Tibial artery (tissue), 4 donors: ENCODE measurements at regions not wholly inside any gene's neighbourhood (a gene's known extent, or its start where the extent isn't known, plus 50 kb on each side); places are given as distances from the start of the nearest gene placed in this dataset.

Experiments
- DNase-seq, 2 donors: peaks; one replicate each; pipeline ENCODE4 v3.0.0-alpha.2; 2019
- H3K27ac ChIP-seq, 2 donors: fragments of 200-600 bp; sonication (generic) in 1 of 2; 1 replicate in 1 of 2; 2 replicates in 1 of 2; pipeline ENCODE4 v1.5.1; 2018 to 2019; ENCODE audit warnings: mild to moderate bottlenecking in 1 of 2
- H3K27me3 ChIP-seq, 2 donors: fragments of 200-600 bp; sonication (generic) in 1 of 2; one replicate each; pipeline versions ENCODE4 v1.5.1 to v1.6.0; 2016 to 2019
- H3K36me3 ChIP-seq, 3 donors: fragments of 200-600 bp; sonication (generic) in 2 of 3; one replicate each; pipeline ENCODE4 v1.5.1; 2016 to 2019; ENCODE audit warnings: mild to moderate bottlenecking in 2 of 3
- H3K4me1 ChIP-seq, 4 donors: fragments of 200-600 bp; sonication (generic) in 2 of 4; 1 replicate in 3 of 4; 2 replicates in 1 of 4; pipeline ENCODE4 v1.5.1; 2016 to 2019
- H3K4me3 ChIP-seq, 2 donors: fragments of 200-600 bp; sonication (generic) in 1 of 2; 1 replicate in 1 of 2; 2 replicates in 1 of 2; pipeline ENCODE4 v1.5.1; 2018 to 2019; ENCODE audit warnings: mild to moderate bottlenecking in 2 of 2
- H3K9me3 ChIP-seq, 3 donors: fragments of 200-600 bp; sonication (generic) in 1 of 3; one replicate each; pipeline ENCODE4 v1.5.1; 2016 to 2019
- intact Hi-C: fragments of 100-400 bp; cut with DNase I; formaldehyde crosslinking; loops from one replicate; pipeline ENCODE4 v1.15.0; 2023; ENCODE audit warnings: low total_unique reads
- TF ChIP-seq, protein P1 (sequence below), 2 experiments: fragments of 200-600 bp in 1 of 2; fragments of 450-650 bp in 1 of 2; IDR thresholded peaks; one replicate each; pipeline ENCODE4 v1.5.1; 2017 to 2019; ENCODE audit warnings: antibody characterized with exemption in 2 of 2, mild to moderate bottlenecking in 1 of 2, moderate library complexity in 1 of 2

GRCh38 chr15:35723852-35724251 lies 177.9 kb upstream of the DPH6 start:
- TF ChIP-seq, protein P1, sequence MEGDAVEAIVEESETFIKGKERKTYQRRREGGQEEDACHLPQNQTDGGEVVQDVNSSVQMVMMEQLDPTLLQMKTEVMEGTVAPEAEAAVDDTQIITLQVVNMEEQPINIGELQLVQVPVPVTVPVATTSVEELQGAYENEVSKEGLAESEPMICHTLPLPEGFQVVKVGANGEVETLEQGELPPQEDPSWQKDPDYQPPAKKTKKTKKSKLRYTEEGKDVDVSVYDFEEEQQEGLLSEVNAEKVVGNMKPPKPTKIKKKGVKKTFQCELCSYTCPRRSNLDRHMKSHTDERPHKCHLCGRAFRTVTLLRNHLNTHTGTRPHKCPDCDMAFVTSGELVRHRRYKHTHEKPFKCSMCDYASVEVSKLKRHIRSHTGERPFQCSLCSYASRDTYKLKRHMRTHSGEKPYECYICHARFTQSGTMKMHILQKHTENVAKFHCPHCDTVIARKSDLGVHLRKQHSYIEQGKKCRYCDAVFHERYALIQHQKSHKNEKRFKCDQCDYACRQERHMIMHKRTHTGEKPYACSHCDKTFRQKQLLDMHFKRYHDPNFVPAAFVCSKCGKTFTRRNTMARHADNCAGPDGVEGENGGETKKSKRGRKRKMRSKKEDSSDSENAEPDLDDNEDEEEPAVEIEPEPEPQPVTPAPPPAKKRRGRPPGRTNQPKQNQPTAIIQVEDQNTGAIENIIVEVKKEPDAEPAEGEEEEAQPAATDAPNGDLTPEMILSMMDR (IDR thresholded peaks at IDR 0.05): no peak
- Histone ChIP-seq H3K27ac (no peak overlapping the region), H3K36me3 (no peaks in the 10 kb centered on the region), H3K4me3 (no peak overlapping the region), H3K4me1 (no peaks in the 10 kb centered on the region), H3K27me3 (no peaks in the 10 kb centered on the region), H3K9me3 (no peaks in the 10 kb centered on the region)
- no peak for DNase-seq
- intact Hi-C loops: no loop called here

GRCh38 chr15:35724626-35725025 lies 178.7 kb upstream of the DPH6 start:
- no peaks in the 10 kb centered on the region for H3K27me3 ChIP-seq
- H3K4me3 ChIP-seq: no peak overlapping the region
- no peaks in the 10 kb centered on the region for H3K4me1 ChIP-seq
- no peaks in the 10 kb centered on the region for H3K36me3 ChIP-seq
- H3K9me3 ChIP-seq: no peaks in the 10 kb centered on the region
- intact Hi-C loops: no loop called here
- no peak overlapping the region for H3K27ac ChIP-seq
- TF ChIP-seq, protein P1 (IDR thresholded peaks at IDR 0.05): no peak
- no peak for DNase-seq

DNA sequence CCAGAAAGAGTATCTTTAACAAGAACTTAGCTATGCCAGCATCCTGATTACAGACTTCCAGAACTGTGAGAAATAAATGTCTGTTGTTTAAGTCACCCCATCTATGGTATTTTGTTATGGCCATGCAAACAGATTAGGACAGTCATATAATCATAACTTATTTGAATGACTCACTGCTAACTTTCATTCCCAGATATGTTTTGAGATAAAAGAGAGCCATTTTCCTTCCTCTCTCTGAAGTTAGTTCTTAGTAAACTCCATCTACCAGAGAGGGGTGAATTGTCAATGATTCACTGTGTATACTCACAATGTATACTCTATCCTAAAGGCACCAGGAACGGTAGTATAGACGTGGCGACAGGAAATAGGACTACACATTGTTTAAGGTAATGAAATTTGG lies 179.4 kb upstream of the DPH6 start:
- TF ChIP-seq, protein P1 (IDR thresholded peaks at IDR 0.05): no peak
- intact Hi-C loops: no loop called here
- Histone ChIP-seq H3K4me3 (no peak overlapping the region), H3K27me3 (no peaks in the 10 kb centered on the region), H3K4me1 (no peaks in the 10 kb centered on the region), H3K36me3 (no peaks in the 10 kb centered on the region), H3K9me3 (no peaks in the 10 kb centered on the region), H3K27ac (no peak overlapping the region)
- DNase-seq: no peak

DNA sequence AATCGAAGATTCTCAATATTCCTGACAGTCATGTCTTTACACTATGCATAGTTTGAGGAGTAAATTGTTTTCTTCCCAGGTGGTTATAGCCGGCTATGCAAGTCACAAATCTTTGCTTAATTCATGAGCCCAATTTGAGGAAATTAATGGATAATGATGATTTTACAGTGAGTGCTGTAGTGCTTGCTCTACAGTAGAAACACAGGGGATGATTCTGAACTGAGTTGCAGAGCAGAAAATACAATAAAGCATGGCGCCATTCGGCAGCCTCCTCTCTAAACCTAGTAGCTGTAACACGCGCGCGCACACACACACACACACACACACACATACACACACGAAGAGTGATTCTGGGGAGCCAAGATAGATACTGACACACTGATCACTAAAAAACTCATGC lies 181.7 kb upstream of the DPH6 start:
- Histone ChIP-seq H3K4me1 (no peaks in the 10 kb centered on the region), H3K27me3 (no peaks in the 10 kb centered on the region), H3K36me3 (no peaks in the 10 kb centered on the region), H3K4me3 (no peak overlapping the region), H3K9me3 (no peaks in the 10 kb centered on the region), H3K27ac (no peak overlapping the region)
- DNase-seq: no peak
- TF ChIP-seq, protein P1 (IDR thresholded peaks at IDR 0.05): no peak
- intact Hi-C loops: no loop called here

DNA sequence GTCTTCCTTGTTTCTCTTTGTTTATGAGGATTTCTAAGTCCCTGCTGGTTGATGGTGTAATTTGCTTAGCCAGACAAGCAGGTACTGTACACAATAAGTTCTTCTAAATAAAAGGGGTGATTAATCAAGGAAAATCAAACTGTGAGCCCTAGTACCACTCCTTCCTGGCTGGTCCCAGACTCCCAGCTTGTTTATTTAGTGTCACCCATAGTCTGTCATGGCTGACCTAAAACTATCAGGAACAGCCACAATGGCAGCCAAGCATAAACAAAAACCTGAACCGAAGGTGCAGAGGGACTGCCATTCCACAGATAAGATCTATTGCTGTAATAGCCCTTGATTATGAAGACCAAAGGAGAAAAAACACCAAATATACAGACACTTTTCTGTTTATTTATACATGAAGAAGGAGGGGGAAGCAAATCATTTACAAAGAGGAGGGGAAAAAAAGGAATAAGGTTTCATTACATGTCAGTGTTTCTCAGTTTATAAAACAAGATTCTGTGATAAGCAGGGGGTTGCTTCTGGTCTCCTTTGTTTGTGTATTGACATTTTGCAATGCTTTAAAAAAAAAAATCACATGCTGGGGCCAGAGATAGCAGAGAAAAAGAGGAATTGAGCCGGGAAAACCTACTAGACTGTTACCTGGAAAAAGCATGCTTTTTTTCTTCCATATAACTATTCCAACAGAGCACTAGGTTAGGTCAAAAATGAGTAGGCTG lies 182.4 kb upstream of the DPH6 start:
- H3K4me3 ChIP-seq: no peak overlapping the region
- no peaks in the 10 kb centered on the region for H3K36me3 ChIP-seq
- H3K4me1 ChIP-seq: no peaks in the 10 kb centered on the region
- no peaks in the 10 kb centered on the region for H3K27me3 ChIP-seq
- TF ChIP-seq, protein P1 (IDR thresholded peaks at IDR 0.05): no peak
- H3K27ac ChIP-seq: no peak overlapping the region
- intact Hi-C loops: no loop called here
- H3K9me3 ChIP-seq: no peaks in the 10 kb centered on the region
- no peak for DNase-seq

DNA sequence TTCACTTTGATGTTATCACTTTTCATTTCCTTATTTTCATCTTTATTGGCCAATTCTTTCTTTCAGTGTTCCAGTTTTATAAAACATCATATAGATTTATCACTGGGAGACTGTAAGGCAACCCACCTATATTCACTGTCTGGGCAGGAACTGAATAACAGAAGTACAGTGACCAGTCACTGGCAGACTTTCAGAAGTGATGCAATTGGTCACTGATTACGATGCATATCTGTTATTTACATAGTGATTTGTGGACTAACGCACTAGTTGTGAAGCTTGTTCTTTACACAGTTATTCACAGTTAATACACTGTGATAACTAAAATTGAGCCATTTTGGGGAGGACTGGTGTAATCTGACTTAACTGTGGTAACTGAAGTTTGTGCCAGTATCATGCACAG lies 190.2 kb upstream of the DPH6 start:
- Histone ChIP-seq H3K4me3 (no peak overlapping the region), H3K27me3 (no peaks in the 10 kb centered on the region), H3K36me3 (no peaks in the 10 kb centered on the region), H3K4me1 (no peaks in the 10 kb centered on the region), H3K9me3 (no peaks in the 10 kb centered on the region), H3K27ac (no peak overlapping the region)
- TF ChIP-seq, protein P1 (IDR thresholded peaks at IDR 0.05): no peak
- intact Hi-C loops: no loop called here
- DNase-seq: no peak
